GM23248 (cell line): ENCODE measurements at regions not wholly inside any gene's neighbourhood (a gene's known extent, or its start where the extent isn't known, plus 50 kb on each side); places are given as distances from the start of the nearest gene placed in this dataset.

Experiments
- EZH2 ChIP-seq: fragments of 200-600 bp; sonication (generic); IDR thresholded peaks from 2 replicates; pipeline ENCODE4 v1.6.1; 2018; ENCODE audit warnings: antibody characterized with exemption, mild to moderate bottlenecking; ENCODE audit not compliant: insufficient read depth, poor library complexity, severe bottlenecking
- EZH2phosphoT487 ChIP-seq: fragments of 200-600 bp; sonication (generic); IDR thresholded peaks from 2 replicates; pipeline ENCODE4 v1.6.1; 2018; ENCODE audit warnings: antibody characterized with exemption, moderate library complexity, mild to moderate bottlenecking, low read depth; ENCODE audit not compliant: insufficient read depth

DNA sequence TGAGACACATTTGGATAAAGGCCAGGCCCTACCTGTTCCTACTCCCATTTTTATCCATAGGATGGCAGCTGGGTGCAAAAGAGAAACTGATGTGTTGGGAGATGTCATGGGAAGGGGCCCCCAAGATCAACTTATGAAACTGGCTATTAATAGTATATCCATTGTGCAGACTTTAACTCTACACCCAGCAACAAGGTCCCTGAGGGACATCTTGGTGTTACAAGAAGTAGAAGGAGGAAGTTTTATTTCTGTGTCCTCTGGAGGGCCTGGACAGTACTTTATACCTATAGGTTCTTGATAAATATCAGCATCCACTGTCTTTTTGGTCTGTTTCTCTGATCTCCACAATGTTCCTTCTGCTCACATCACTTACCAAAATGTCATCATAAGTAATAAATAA, 84.6 kb downstream of the BTG1 start:
- TF ChIP-seq EZH2phosphoT487, result no peak
- TF ChIP-seq EZH2, result no peak
